H1 (cell line): ENCODE measurements at regions not wholly inside any gene's neighbourhood (a gene's known extent, or its start where the extent isn't known, plus 50 kb on each side); places are given as distances from the start of the nearest gene placed in this dataset.

Experiments
- CTCF ChIA-PET: fragments of 300-600 bp; sonication (Branson Sonifier 250); formaldehyde crosslinking; loops from one replicate; lab custom pipeline; 2021; ENCODE audit not compliant: partially characterized antibody; lab: Charles Lee
- POLR2A ChIA-PET: fragments of 300-600 bp; sonication (Branson Sonifier 250); formaldehyde crosslinking; loops from one replicate; lab custom pipeline; 2021; ENCODE audit warnings: inconsistent platforms; ENCODE audit not compliant: partially characterized antibody; lab: Charles Lee
- DNase-seq, 2 experiments: peaks; one replicate each; pipeline versions ENCODE4 v3.0.0 to v3.0.0-alpha.2; 2010 to 2022; ENCODE audit warnings: low spot score in 2 of 2, low read depth in 1 of 2, mixed read lengths in 1 of 2
- FAIRE-seq: peaks from 2 replicates; lab custom pipeline; 2011; peaks lifted over from hg19 to GRCh38; lab: Jason Lieb, UNC
- H2AFZ ChIP-seq: 2 replicates; pipeline ENCODE4 v1.8.1; 2012; ENCODE audit warnings: low read length, inconsistent platforms
- H2AK5ac ChIP-seq: 2 replicates; pipeline ENCODE4 v1.6.1; 2013; ENCODE audit warnings: low read depth, low read length
- H2BK120ac ChIP-seq: replicated peaks from 2 replicates; pipeline ENCODE3; 2013; ENCODE audit warnings: low read depth, low read length, inconsistent platforms
- H2BK12ac ChIP-seq: 2 replicates; pipeline ENCODE4 v1.6.1; 2013; ENCODE audit warnings: low read depth, low read length
- H2BK15ac ChIP-seq: 2 replicates; pipeline ENCODE4 v1.6.1; 2013; ENCODE audit warnings: low read length
- H2BK20ac ChIP-seq: 2 replicates; pipeline ENCODE4 v1.6.1; 2013; ENCODE audit warnings: low read length
- H2BK5ac ChIP-seq: 2 replicates; pipeline ENCODE4 v1.6.1; 2013; ENCODE audit warnings: low read depth, low read length
- H3K14ac ChIP-seq: 2 replicates; pipeline ENCODE4 v1.6.1; 2013; ENCODE audit warnings: inconsistent platforms; ENCODE audit not compliant: insufficient read length
- H3K18ac ChIP-seq: 2 replicates; pipeline ENCODE4 v1.6.1; 2013; ENCODE audit warnings: low read length; ENCODE audit errors: extremely low read depth
- H3K23ac ChIP-seq: 2 replicates; pipeline ENCODE4 v1.6.1; 2013; ENCODE audit warnings: inconsistent platforms; ENCODE audit not compliant: insufficient read length
- H3K23me2 ChIP-seq: 2 replicates; pipeline ENCODE4 v1.6.1; 2013; ENCODE audit warnings: low read depth, low read length
- H3K27ac ChIP-seq: 2 replicates; pipeline ENCODE4 v1.6.1; 2011; ENCODE audit warnings: low read depth, low read length, inconsistent platforms
- H3K27me3 ChIP-seq, 4 experiments: replicated peaks in 1 of 4; 1 replicate in 1 of 4; 2 replicates in 3 of 4; pipeline versions ENCODE4 v1.6.1 to v1.8.1; 2011 to 2013; ENCODE audit warnings: low read length in 3 of 4, mild to moderate bottlenecking in 3 of 4, inconsistent platforms in 2 of 4, mixed read lengths in 2 of 4, moderate library complexity in 1 of 4; ENCODE audit not compliant: control insufficient read depth in 3 of 4, insufficient read depth in 3 of 4; ENCODE audit errors: extremely low read depth in 1 of 4
- H3K36me3 ChIP-seq, 4 experiments: 2 replicates each; pipeline versions ENCODE4 v1.6.1 to v1.8.1; 2011 to 2013; ENCODE audit warnings: mild to moderate bottlenecking in 4 of 4, low read length in 3 of 4, moderate library complexity in 2 of 4, control low read depth in 1 of 4, inconsistent platforms in 1 of 4; ENCODE audit not compliant: insufficient read depth in 4 of 4, control insufficient read depth in 2 of 4
- H3K4ac ChIP-seq: replicated peaks from 2 replicates; pipeline ENCODE3; 2013; ENCODE audit warnings: low read length, low read depth, mixed read lengths, inconsistent platforms; ENCODE audit not compliant: insufficient read length
- H3K4me1 ChIP-seq, 4 experiments: replicated peaks in 1 of 4; 1 replicate in 1 of 4; 2 replicates in 3 of 4; pipeline versions ENCODE4 v1.6.1 to v1.8.1; 2011 to 2013; ENCODE audit warnings: low read length in 3 of 4, inconsistent platforms in 2 of 4, mixed read lengths in 1 of 4; ENCODE audit not compliant: insufficient read depth in 4 of 4, control insufficient read depth in 3 of 4
- H3K4me2 ChIP-seq, 2 experiments: 2 replicates each; pipeline versions ENCODE4 v1.6.1 to v1.8.1; 2011 to 2013; ENCODE audit warnings: low read depth in 2 of 2, low read length in 2 of 2, control low read depth in 1 of 2, inconsistent platforms in 1 of 2, mild to moderate bottlenecking in 1 of 2; ENCODE audit not compliant: insufficient read depth in 1 of 2
- H3K4me3 ChIP-seq, 4 experiments: fragments of 200-600, 300-600 bp in 1 of 4; sonication (generic), shearing (Covaris generic), sonication (Bioruptor Twin) in 1 of 4; 2 replicates each; pipeline versions ENCODE4 v1.5.1 to v1.8.1; 2011 to 2016; ENCODE audit warnings: low read length in 4 of 4, low read depth in 3 of 4, control low read depth in 2 of 4, inconsistent platforms in 2 of 4, mild to moderate bottlenecking in 2 of 4, mixed read lengths in 1 of 4, moderate library complexity in 1 of 4; ENCODE audit not compliant: insufficient read depth in 2 of 4; ENCODE audit errors: extremely low read depth in 1 of 4
- H3K56ac ChIP-seq: replicated peaks from 2 replicates; pipeline ENCODE3; 2013; ENCODE audit warnings: low read depth, mild to moderate bottlenecking, mixed read lengths, low read length, inconsistent platforms; ENCODE audit not compliant: insufficient read length
- H3K79me1 ChIP-seq: 2 replicates; pipeline ENCODE4 v1.6.1; 2013; ENCODE audit warnings: low read depth, low read length, control low read depth
- H3K79me2 ChIP-seq, 2 experiments: 2 replicates each; pipeline versions ENCODE4 v1.6.1 to v1.8.1; 2012 to 2013; ENCODE audit warnings: low read length in 2 of 2, mild to moderate bottlenecking in 2 of 2, inconsistent platforms in 1 of 2; ENCODE audit not compliant: insufficient read depth in 2 of 2, control insufficient read depth in 1 of 2
- H3K9ac ChIP-seq, 4 experiments: replicated peaks in 1 of 4; 1 replicate in 1 of 4; 2 replicates in 3 of 4; pipeline versions ENCODE4 v1.6.1 to v1.8.1; 2011 to 2013; ENCODE audit warnings: low read depth in 3 of 4, low read length in 3 of 4, control low read depth in 2 of 4, mild to moderate bottlenecking in 2 of 4, moderate library complexity in 2 of 4, inconsistent platforms in 1 of 4; ENCODE audit errors: extremely low read depth in 1 of 4
- H3K9me3 ChIP-seq, 2 experiments: 2 replicates each; pipeline versions ENCODE4 v1.6.1 to v1.8.1; 2012 to 2013; ENCODE audit warnings: mild to moderate bottlenecking in 2 of 2, moderate library complexity in 2 of 2, control low read depth in 1 of 2, inconsistent platforms in 1 of 2, low read depth in 1 of 2, low read length in 1 of 2, mixed read lengths in 1 of 2; ENCODE audit not compliant: insufficient read depth in 2 of 2
- H4K20me1 ChIP-seq, 2 experiments: replicated peaks in 1 of 2; 2 replicates each; pipeline versions ENCODE3 to v1.8.1; 2011 to 2013; ENCODE audit warnings: inconsistent platforms in 2 of 2, low read length in 2 of 2, mild to moderate bottlenecking in 1 of 2; ENCODE audit not compliant: insufficient read depth in 2 of 2, control insufficient read depth in 1 of 2
- H4K5ac ChIP-seq: 2 replicates; pipeline ENCODE4 v1.6.1; 2013; ENCODE audit warnings: low read length, low read depth, mixed read lengths, inconsistent platforms; ENCODE audit not compliant: insufficient read length
- H4K8ac ChIP-seq: 2 replicates; pipeline ENCODE4 v1.8.0; 2013; ENCODE audit warnings: mild to moderate bottlenecking, moderate library complexity, low read length, inconsistent platforms; ENCODE audit not compliant: insufficient read depth; ENCODE audit errors: extremely low read depth
- H4K91ac ChIP-seq: replicated peaks from 2 replicates; pipeline ENCODE3; 2013; ENCODE audit warnings: low read length, mixed read lengths, inconsistent platforms; ENCODE audit not compliant: insufficient read length
- EP300 ChIP-seq, 2 experiments: IDR thresholded peaks; 1 replicate in 1 of 2; 2 replicates in 1 of 2; pipeline ENCODE4 v1.6.1; 2011 to 2012; ENCODE audit warnings: low read depth in 2 of 2, low read length in 2 of 2, mild to moderate bottlenecking in 2 of 2, borderline replicate concordance in 1 of 2, inconsistent platforms in 1 of 2, moderate library complexity in 1 of 2
- NANOG ChIP-seq: IDR thresholded peaks from 2 replicates; pipeline ENCODE4 v1.6.1; 2011; ENCODE audit warnings: low read length, low read depth, mild to moderate bottlenecking, inconsistent platforms; ENCODE audit not compliant: insufficient read depth, poor library complexity, severe bottlenecking
- NRF1 ChIP-seq: IDR thresholded peaks from 2 replicates; pipeline ENCODE4 v1.6.1; 2011; ENCODE audit warnings: mild to moderate bottlenecking, low read depth, low read length, improper control_type of control experiment
- RAD21 ChIP-seq, 2 experiments: IDR thresholded peaks in 1 of 2; conservative IDR thresholded peaks in 1 of 2; 2 replicates each; pipeline ENCODE4 v1.6.1; 2011; ENCODE audit warnings: low read depth in 2 of 2, low read length in 2 of 2, improper control_type of control experiment in 1 of 2, inconsistent platforms in 1 of 2, mild to moderate bottlenecking in 1 of 2, moderate library complexity in 1 of 2
- RXRA ChIP-seq: IDR thresholded peaks from 2 replicates; pipeline ENCODE4 v1.6.1; 2011; ENCODE audit warnings: low read depth, mild to moderate bottlenecking, low read length, moderate library complexity; ENCODE audit not compliant: insufficient read depth
- TAF1 ChIP-seq: IDR thresholded peaks from 2 replicates; pipeline ENCODE4 v1.6.1; 2011; ENCODE audit warnings: mild to moderate bottlenecking, low read depth, low read length
- WGBS, 2 experiments: shearing (Covaris generic) in 1 of 2; methylation state at CpG; one replicate each; pipeline versions ENCODE4 v1.1.6 to v1.1.7; 2013 to 2015; ENCODE audit warnings: low lambda C conversion rate in 2 of 2, mixed read lengths in 2 of 2, inconsistent platforms in 1 of 2, low coverage in 1 of 2, missing lambda C conversion rate in 1 of 2; ENCODE audit not compliant: insufficient replicate concordance in 2 of 2, insufficient coverage in 1 of 2, insufficient read length in 1 of 2; ENCODE audit errors: extremely low coverage in 1 of 2, missing lambda C conversion rate in 1 of 2; 5-methylcytosine and 5-hydroxymethylcytosine counted together

GRCh38 chr11:119490253-119491006 lies 67.5 kb upstream of the THY1 start:
- Histone ChIP-seq H3K56ac (no peak overlapping the region), H3K9me3 (no peaks in the 10 kb centered on the region), H2BK12ac (no peak overlapping the region), H3K9ac (no peak overlapping the region), H4K20me1 (peaks cover 0 to 5% of the 10 kb centered on the region in 2 experiments), H3K23me2 (peaks cover 5% of the 10 kb centered on the region; the same call in 1 of the 2 replicates), H3K23ac (no peak overlapping the region), H4K91ac (no peak overlapping the region), H3K4me3 (no peak overlapping the region), H2AK5ac (no peak overlapping the region), H3K36me3 (no peaks in the 10 kb centered on the region), H2BK20ac (no peak overlapping the region), H3K27me3 (0 out of 7 replicates have a peak, but pooled peaks cover 0 to 3% (median 0%) of the 10 kb centered on the region in 4 experiments), H3K27ac (no peak overlapping the region), H2AFZ (no peak overlapping the region), H2BK5ac (no peak overlapping the region), H3K18ac (no peak overlapping the region), H3K4me1 (no peaks in the 10 kb centered on the region), H3K4ac (no peak overlapping the region), H2BK120ac (no peak overlapping the region), H3K4me2 (no peak overlapping the region), H2BK15ac (no peak overlapping the region), H3K79me1 (no peaks in the 10 kb centered on the region), H3K14ac (no peak overlapping the region), H4K5ac (no peak overlapping the region), H4K8ac (no peak overlapping the region), H3K79me2 (no peaks in the 10 kb centered on the region)
- 91% methylated on average over 24 of the region's 24 CpGs; no CpG with 5 or more reads in 1 of the 2 experiments for WGBS, 2 experiments
- ChIA-PET CTCF (interaction anchor here (0.6 to 7.5 kb wide), 20 partner anchors 9 to 619 kb away, joined by 3 to 79 read pairs (median 4); partner anchors contain the start of gene NECTIN1), POLR2A (interaction anchor here (1.2 kb wide), 1 partner anchor 94 kb away, joined by 4 read pairs; no protein-coding TSS in a partner anchor)
- no peak for FAIRE-seq
- no peak for DNase-seq
- no peak for TF ChIP-seq TAF1
- no peak for TF ChIP-seq NRF1
- no peak for TF ChIP-seq RAD21 (IDR thresholded peaks at IDR 0.05 in 1 of 2, conservative IDR thresholded peaks at IDR 0.05 in 1 of 2; ENCODE audit: low read depth in 2 of 2, low read length in 2 of 2)
- no peak for TF ChIP-seq RXRA
- TF ChIP-seq NANOG, result no peak
- no peak for TF ChIP-seq EP300 (IDR thresholded peaks at IDR 0.05; ENCODE audit: borderline replicate concordance in 1 of 2, low read depth in 2 of 2, low read length in 2 of 2)
- TF ChIP-seq, all 59 proteins: peak for 0
